Loucy (cell line): ENCODE measurements at regions not wholly inside any gene's neighbourhood (a gene's known extent, or its start where the extent isn't known, plus 50 kb on each side); places are given as distances from the start of the nearest gene placed in this dataset.

Source experiments
- CTCF ChIP-seq: fragments of 200-600 bp; sonication (generic); conservative IDR thresholded peaks from 2 replicates; pipeline ENCODE4 v1.5.1; 2014; ENCODE audit warnings: mild to moderate bottlenecking, antibody characterized with exemption, low read length
- EZH2phosphoT487 ChIP-seq: fragments of 200-600 bp; IDR thresholded peaks from 2 replicates; pipeline ENCODE4 v1.6.1; 2018; ENCODE audit warnings: antibody characterized with exemption, mild to moderate bottlenecking, moderate library complexity, borderline replicate concordance

- no peak for TF ChIP-seq CTCF
- no peak for TF ChIP-seq EZH2phosphoT487
Observed at GRCh38 chrX:109310031-109310430, 171.9 kb downstream of the GUCY2F start.
